ENCODE measurements at regions not wholly inside any gene's neighbourhood (a gene's known extent, or its start where the extent isn't known, plus 50 kb on each side); places are given as distances from the start of the nearest gene placed in this dataset.

GRCh38 chr22:47777426-47777825, 1015.0 kb downstream of the TBC1D22A start:
- DNase-seq, result no peak

- DNase-seq, result no peak
Observed at GRCh38 chr22:47776329-47776728, 1013.9 kb downstream of the TBC1D22A start.

- DNase-seq, result no peak
Observed at GRCh38 chr22:47775686-47776085, 1013.2 kb downstream of the TBC1D22A start.

GRCh38 chr22:47775191-47775590, 1012.7 kb downstream of the TBC1D22A start:
- DNase-seq, result no peak

- no peak for DNase-seq
Observed at GRCh38 chr22:47773635-47774034, 1011.2 kb downstream of the TBC1D22A start.

- DNase-seq, result no peak
Observed at GRCh38 chr22:47772864-47773263, 1010.4 kb downstream of the TBC1D22A start.

GRCh38 chr22:47769652-47770051, 1007.2 kb downstream of the TBC1D22A start:
- no peak for DNase-seq

GRCh38 chr22:47768027-47768426, 1005.6 kb downstream of the TBC1D22A start:
- no peak for DNase-seq

GRCh38 chr22:47767403-47767802, 1005.0 kb downstream of the TBC1D22A start:
- no peak for DNase-seq

- DNase-seq, result no peak
Observed at GRCh38 chr22:47765757-47766156, 1003.3 kb downstream of the TBC1D22A start.

GRCh38 chr22:47762141-47762540, 999.7 kb downstream of the TBC1D22A start:
- DNase-seq, result no peak

GRCh38 chr22:47759909-47760308, 997.5 kb downstream of the TBC1D22A start:
- no peak for DNase-seq

- no peak for DNase-seq
Observed at GRCh38 chr22:47757741-47758140, 995.3 kb downstream of the TBC1D22A start.

GRCh38 chr22:47750086-47750485, 987.6 kb downstream of the TBC1D22A start:
- no peak for DNase-seq

- no peak for DNase-seq
Observed at GRCh38 chr22:47748957-47749356, 986.5 kb downstream of the TBC1D22A start.

- DNase-seq, result no peak
Observed at GRCh38 chr22:47748271-47748670, 985.8 kb downstream of the TBC1D22A start.

- no peak for DNase-seq
Observed at GRCh38 chr22:47740109-47740805, 977.8 kb downstream of the TBC1D22A start.

- no peak for DNase-seq
Observed at GRCh38 chr22:47739291-47740015, 977.0 kb downstream of the TBC1D22A start.

GRCh38 chr22:47738472-47739013, 976.1 kb downstream of the TBC1D22A start:
- no peak for DNase-seq

- no peak for DNase-seq
Observed at GRCh38 chr22:47736186-47737034, 974.0 kb downstream of the TBC1D22A start.

GRCh38 chr22:47734511-47734910, 972.1 kb downstream of the TBC1D22A start:
- no peak for DNase-seq

GRCh38 chr22:47727641-47728040, 965.2 kb downstream of the TBC1D22A start:
- no peak for DNase-seq
